IMR-90 (cell line): ENCODE measurements at regions not wholly inside any gene's neighbourhood (a gene's known extent, or its start where the extent isn't known, plus 50 kb on each side); places are given as distances from the start of the nearest gene placed in this dataset.

Source experiments
- ATAC-seq: fragments of 200-7000 bp; cut with Tn5 transposase; 2 replicates; pipeline ENCODE4 v1.9.1; 2020; ENCODE audit warnings: low read depth, mild to moderate bottlenecking, moderate library complexity
- BruUV-seq: library from RNA; stranded (reverse); fragments of 400-500 nt; replicated peaks from 2 replicates; lab custom pipeline; 2021; lab: Mats Ljungman, UMichigan
- CTCF ChIA-PET: fragments of 300-600 bp; formaldehyde crosslinking; extraction: SDS; loops from one replicate; lab custom pipeline; 2021; ENCODE audit warnings: antibody characterized with exemption; lab: Yijun Ruan, JAX
- POLR2A ChIA-PET: fragments of 300-600 bp; sonication (Branson Sonifier 250); formaldehyde crosslinking; loops from one replicate; lab custom pipeline; 2022; ENCODE audit warnings: antibody characterized with exemption; ENCODE audit not compliant: unreplicated experiment; lab: Charles Lee
- DNase-seq: peaks from one replicate; pipeline ENCODE4 v3.0.0; 2013
- H2AFZ ChIP-seq: replicated peaks from 2 replicates; pipeline ENCODE3; 2013; ENCODE audit warnings: low read length, mild to moderate bottlenecking; ENCODE audit not compliant: poor library complexity
- H2AK5ac ChIP-seq: 2 replicates; pipeline ENCODE4 v1.6.1; 2013; ENCODE audit warnings: low read depth, low read length, inconsistent platforms
- H2AK9ac ChIP-seq: replicated peaks from 2 replicates; pipeline ENCODE3; 2013; ENCODE audit warnings: mild to moderate bottlenecking, low read depth, low read length, moderate library complexity; ENCODE audit not compliant: poor library complexity
- H2BK120ac ChIP-seq: 2 replicates; pipeline ENCODE4 v1.6.1; 2013; ENCODE audit warnings: low read depth, low read length, inconsistent platforms
- H2BK15ac ChIP-seq: 3 replicates; pipeline ENCODE4 v1.6.1; 2013; ENCODE audit warnings: low read depth, low read length, inconsistent platforms
- H2BK20ac ChIP-seq: 2 replicates; pipeline ENCODE4 v1.6.1; 2013; ENCODE audit warnings: low read depth, mild to moderate bottlenecking, inconsistent platforms, low read length, moderate library complexity
- H2BK5ac ChIP-seq: 2 replicates; pipeline ENCODE4 v1.6.1; 2013; ENCODE audit warnings: mild to moderate bottlenecking, low read depth, low read length, inconsistent platforms; ENCODE audit not compliant: poor library complexity, severe bottlenecking
- H3K14ac ChIP-seq: replicated peaks from 2 replicates; pipeline ENCODE4 v1.6.1; 2013; ENCODE audit warnings: low read depth, low read length, inconsistent platforms
- H3K18ac ChIP-seq: 2 replicates; pipeline ENCODE4 v1.6.1; 2013; ENCODE audit warnings: low read depth, low read length, control low read depth
- H3K23ac ChIP-seq: 2 replicates; pipeline ENCODE4 v1.6.1; 2013; ENCODE audit warnings: low read depth, low read length, inconsistent platforms
- H3K27ac ChIP-seq: 2 replicates; pipeline ENCODE4 v1.5.1; 2013; ENCODE audit warnings: mild to moderate bottlenecking, control low read depth, low read length; ENCODE audit not compliant: insufficient read depth
- H3K27me3 ChIP-seq: 2 replicates; pipeline ENCODE4 v1.6.1; 2013; ENCODE audit warnings: low read length; ENCODE audit not compliant: control insufficient read depth, insufficient read depth
- H3K36me3 ChIP-seq: 2 replicates; pipeline ENCODE4 v1.6.1; 2013; ENCODE audit warnings: low read length, mixed read lengths; ENCODE audit not compliant: control insufficient read depth, insufficient read depth
- H3K4ac ChIP-seq: 2 replicates; pipeline ENCODE4 v1.6.1; 2013; ENCODE audit warnings: low read depth, low read length, inconsistent platforms
- H3K4me1 ChIP-seq: 2 replicates; pipeline ENCODE4 v1.6.1; 2013; ENCODE audit warnings: low read length, mixed read lengths; ENCODE audit not compliant: control insufficient read depth, insufficient read depth
- H3K4me2 ChIP-seq: 2 replicates; pipeline ENCODE4 v1.6.1; 2013; ENCODE audit warnings: low read depth, mild to moderate bottlenecking, control low read depth, low read length, moderate library complexity
- H3K4me3 ChIP-seq: 2 replicates; pipeline ENCODE4 v1.5.1; 2013; ENCODE audit warnings: low read depth, mild to moderate bottlenecking, control low read depth, low read length, moderate library complexity; ENCODE audit not compliant: insufficient read depth
- H3K56ac ChIP-seq: 2 replicates; pipeline ENCODE4 v1.6.1; 2013; ENCODE audit warnings: low read length, inconsistent platforms; ENCODE audit not compliant: insufficient read depth; ENCODE audit errors: extremely low read depth
- H3K79me1 ChIP-seq, 2 experiments: 2 replicates each; pipeline ENCODE4 v1.6.1; 2013; ENCODE audit warnings: low read length in 2 of 2, inconsistent platforms in 1 of 2, low read depth in 1 of 2
- H3K9ac ChIP-seq: 2 replicates; pipeline ENCODE4 v1.6.1; 2013; ENCODE audit warnings: low read depth, low read length, control low read depth
- H3K9me1 ChIP-seq: 2 replicates; pipeline ENCODE4 v1.6.1; 2013; ENCODE audit warnings: low read length, inconsistent platforms; ENCODE audit not compliant: insufficient read depth
- H3K9me3 ChIP-seq: 2 replicates; pipeline ENCODE4 v1.6.1; 2013; ENCODE audit warnings: low read length; ENCODE audit not compliant: control insufficient read depth, insufficient read depth
- H4K20me1 ChIP-seq: 2 replicates; pipeline ENCODE4 v1.6.1; 2013; ENCODE audit warnings: low read length, inconsistent platforms; ENCODE audit not compliant: insufficient read depth
- H4K5ac ChIP-seq: 2 replicates; pipeline ENCODE4 v1.6.1; 2013; ENCODE audit warnings: mild to moderate bottlenecking, low read depth, low read length, control low read depth
- H4K8ac ChIP-seq, 2 experiments: 2 replicates each; pipeline ENCODE4 v1.6.1; 2013; ENCODE audit warnings: low read depth in 2 of 2, low read length in 2 of 2, control low read depth in 1 of 2, inconsistent platforms in 1 of 2
- H4K91ac ChIP-seq: 2 replicates; pipeline ENCODE4 v1.6.1; 2013; ENCODE audit warnings: low read depth, low read length, inconsistent platforms; ENCODE audit not compliant: insufficient read depth
- BHLHE40 ChIP-seq: fragments of 150-350 bp; IDR thresholded peaks from 2 replicates; pipeline ENCODE4 v1.6.1; 2016; ENCODE audit warnings: mild to moderate bottlenecking, low read depth, low read length
- ELK1 ChIP-seq: fragments of 150-350 bp; IDR thresholded peaks from 2 replicates; pipeline ENCODE4 v1.6.1; 2016; ENCODE audit warnings: low read depth, mild to moderate bottlenecking, low read length, moderate library complexity, borderline replicate concordance
- FOS ChIP-seq: fragments of 150-350 bp; IDR thresholded peaks from 2 replicates; pipeline ENCODE4 v1.6.1; 2016; ENCODE audit warnings: low read depth, low read length
- MXI1 ChIP-seq: IDR thresholded peaks from 2 replicates; pipeline ENCODE4 v1.6.1; 2012; ENCODE audit warnings: low read depth, mild to moderate bottlenecking, low read length, moderate library complexity, borderline replicate concordance
- POLR2A ChIP-seq: IDR thresholded peaks from 2 replicates; pipeline ENCODE4 v1.6.1; 2012; ENCODE audit warnings: mild to moderate bottlenecking, low read depth, low read length
- RCOR1 ChIP-seq: IDR thresholded peaks from 2 replicates; pipeline ENCODE4 v1.6.1; 2012; ENCODE audit warnings: mild to moderate bottlenecking, low read length, improper control_type of control experiment; ENCODE audit not compliant: insufficient replicate concordance
- SMC3 ChIP-seq: fragments of 150-350 bp; IDR thresholded peaks from 2 replicates; pipeline ENCODE4 v1.6.1; 2016; ENCODE audit warnings: low read depth, mild to moderate bottlenecking, antibody characterized with exemption, low read length, moderate library complexity
- WGBS, 2 experiments: methylation state at CpG; one replicate each; pipeline versions ENCODE4 v1.1.5 to v1.1.7; 2013; ENCODE audit warnings: missing lambda C conversion rate in 2 of 2; ENCODE audit not compliant: insufficient read length in 1 of 2; ENCODE audit errors: extremely low coverage in 2 of 2; 5-methylcytosine and 5-hydroxymethylcytosine counted together
- dilution Hi-C: fragments of 300-500 bp; cut with HindIII; formaldehyde crosslinking; loops from one replicate; pipeline ENCODE4 v1.14.3; 2018; ENCODE audit warnings: low sequenced_read_pairs; ENCODE audit not compliant: unreplicated experiment
- in situ Hi-C: fragments of 300-500 bp; cut with MboI; formaldehyde crosslinking; loops from 3 replicates; pipeline ENCODE4 v1.14.3; 2019; ENCODE audit warnings: low sequenced_read_pairs, inconsistent platforms, mixed read lengths
- intact Hi-C: fragments of 100-400 bp; cut with micrococcal nuclease; formaldehyde crosslinking; loops from 2 replicates; pipeline ENCODE4 v1.10.0; 2022

- H3K79me1 ChIP-seq: no peaks in the 10 kb centered on the region; a peak in 1 of 4 replicates
- 54% methylated on average over 10 of the region's 27 CpGs; no CpG with 5 or more reads in 1 of the 2 experiments for WGBS, 2 experiments
These were observed 466.4 kb downstream of the NPHP4 start for GRCh38 chr1:5525597-5526384.

More at GRCh38 chr1:5525597-5526384, 466.4 kb downstream of the NPHP4 start:
- no peak overlapping the region for H3K9ac ChIP-seq
- H3K18ac ChIP-seq: no peak overlapping the region
- H2BK5ac ChIP-seq: no peak overlapping the region
- no peaks in the 10 kb centered on the region for H3K36me3 ChIP-seq
- H2AK5ac ChIP-seq: no peak overlapping the region
- no peak overlapping the region for H2BK120ac ChIP-seq
- H2BK15ac ChIP-seq: no peak overlapping the region
- H3K4me3 ChIP-seq: no peak overlapping the region
- H4K8ac ChIP-seq: no peak overlapping the region
- no peak overlapping the region for H3K56ac ChIP-seq
- ATAC-seq (no peak), DNase-seq (no peak)
- no peak overlapping the region for H2AFZ ChIP-seq
- H3K4ac ChIP-seq: no peak overlapping the region
- no peak overlapping the region for H4K5ac ChIP-seq
- no peak overlapping the region for H2AK9ac ChIP-seq
- no peak overlapping the region for H3K14ac ChIP-seq
- BruUV-seq: no TSS peak
- H4K91ac ChIP-seq: no peak overlapping the region
- H3K4me1 ChIP-seq: no peaks in the 10 kb centered on the region
- POLR2A ChIA-PET: no interaction called here
- H3K27ac ChIP-seq: no peak overlapping the region
- no peak overlapping the region for H2BK20ac ChIP-seq
- no peak overlapping the region for H3K23ac ChIP-seq
- dilution Hi-C loops: no loop called here
- intact Hi-C loops: no loop called here
- H3K27me3 ChIP-seq: no peaks in the 10 kb centered on the region
- no peak overlapping the region for H3K4me2 ChIP-seq
- H4K20me1 ChIP-seq: no peaks in the 10 kb centered on the region
- H3K9me1 ChIP-seq: no peaks in the 10 kb centered on the region
- TF ChIP-seq SMC3: no peak
- no peak for TF ChIP-seq FOS
- TF ChIP-seq RCOR1: no peak
- no peak for TF ChIP-seq ELK1
- TF ChIP-seq POLR2A: no peak
- no peak for TF ChIP-seq MXI1
- TF ChIP-seq BHLHE40: no peak
- CTCF ChIA-PET: no interaction called here
- H3K9me3 ChIP-seq: peaks cover 40% of the 10 kb centered on the region
- in situ Hi-C loops: no loop called here
